CD4-positive, alpha-beta T cell (primary cell): ENCODE measurements at regions not wholly inside any gene's neighbourhood (a gene's known extent, or its start where the extent isn't known, plus 50 kb on each side); places are given as distances from the start of the nearest gene placed in this dataset.

Experiments
- ATAC-seq: fragments of 200-7000 bp; cut with Tn5 transposase; one replicate; pipeline ENCODE4 v1.10.0; 2022; ENCODE audit warnings: mild to moderate bottlenecking; ENCODE audit not compliant: poor library complexity
- CTCF ChIA-PET: fragments of 350-600 bp; sonication (Branson Sonifier 250); formaldehyde crosslinking; loops from one replicate; lab custom pipeline; 2021; ENCODE audit warnings: antibody characterized with exemption, inconsistent platforms; lab: Charles Lee
- POLR2A ChIA-PET: fragments of 350-600 bp; sonication (Branson Sonifier 250); formaldehyde crosslinking; loops from one replicate; lab custom pipeline; 2021; ENCODE audit warnings: antibody characterized with exemption, inconsistent platforms; lab: Charles Lee
- DNase-seq, 14 experiments: peaks; one replicate each; pipeline ENCODE4 v3.0.0-alpha.2; 2013 to 2020; ENCODE audit warnings: mixed read lengths in 2 of 14
- H3K27ac ChIP-seq, 2 donors: one replicate each; pipeline versions ENCODE4 v1.5.1 to v1.7.0; 2013; ENCODE audit warnings: low read length in 2 of 2, low read depth in 1 of 2, mild to moderate bottlenecking in 1 of 2
- H3K27me3 ChIP-seq, 2 experiments: 1 replicate in 1 of 2; 2 replicates in 1 of 2; pipeline versions ENCODE4 v1.6.1 to v1.7.0; 2013; ENCODE audit warnings: low read length in 2 of 2, control low read depth in 1 of 2, mild to moderate bottlenecking in 1 of 2, moderate library complexity in 1 of 2; ENCODE audit not compliant: insufficient read depth in 2 of 2, control insufficient read depth in 1 of 2
- H3K36me3 ChIP-seq: one replicate; pipeline ENCODE4 v1.6.1; 2013; ENCODE audit warnings: low read length, control low read depth; ENCODE audit not compliant: insufficient read depth
- H3K4me1 ChIP-seq: one replicate; pipeline ENCODE4 v1.6.1; 2013; ENCODE audit warnings: low read length, control low read depth; ENCODE audit not compliant: insufficient read depth
- H3K4me3 ChIP-seq: one replicate; pipeline ENCODE4 v1.5.1; 2013; ENCODE audit warnings: mild to moderate bottlenecking, low read length, moderate library complexity
- H3K9me3 ChIP-seq, 2 experiments: 1 replicate in 1 of 2; 2 replicates in 1 of 2; pipeline versions ENCODE4 v1.6.1 to v1.7.0; 2013; ENCODE audit warnings: low read length in 2 of 2, mild to moderate bottlenecking in 2 of 2, control low read depth in 1 of 2, moderate library complexity in 1 of 2; ENCODE audit not compliant: control insufficient read depth in 1 of 2, insufficient read depth in 1 of 2
- H3K27ac Mint-ChIP-seq: one replicate; pipeline ENCODE4 v1.8.0; 2020; ENCODE audit warnings: mixed read lengths
- H3K27me3 Mint-ChIP-seq: one replicate; pipeline ENCODE4 v1.8.0; 2021; ENCODE audit warnings: mixed read lengths
- H3K36me3 Mint-ChIP-seq: one replicate; pipeline ENCODE4 v1.8.0; 2021; ENCODE audit warnings: low read depth, mixed read lengths
- H3K4me1 Mint-ChIP-seq: one replicate; pipeline ENCODE4 v1.8.0; 2021; ENCODE audit warnings: low read depth, mixed read lengths
- H3K4me3 Mint-ChIP-seq: one replicate; pipeline ENCODE4 v1.8.0; 2020; ENCODE audit warnings: mild to moderate bottlenecking, mixed read lengths
- H3K9me3 Mint-ChIP-seq: one replicate; pipeline ENCODE4 v1.8.0; 2020; ENCODE audit warnings: mixed read lengths
- CTCF ChIP-seq: fragments of 200-600 bp; IDR thresholded peaks from one replicate; pipeline ENCODE4 v1.8.0; 2022; ENCODE audit warnings: antibody characterized with exemption, mild to moderate bottlenecking
- intact Hi-C, 2 experiments: fragments of 100-400 bp; cut with DNase I in 1 of 2; cut with micrococcal nuclease in 1 of 2; formaldehyde crosslinking; loops; one replicate each; pipeline versions ENCODE4 v1.15.1 to v1.9.0; 2023 to 2025; cut with DNase I, micrococcal nuclease

GRCh38 chr18:30094556-30094955 lies 948.0 kb downstream of the DSC3 start:
- H3K27me3 Mint-ChIP-seq = no peaks in the 10 kb centered on the region
- Histone ChIP-seq H3K27ac (no peak overlapping the region), H3K4me1 (no peaks in the 10 kb centered on the region), H3K4me3 (no peak overlapping the region), H3K9me3 (peaks cover under 1 to 5% of the 10 kb centered on the region in 2 experiments), H3K27me3 (no peaks in the 10 kb centered on the region), H3K36me3 (no peaks in the 10 kb centered on the region)
- H3K27ac Mint-ChIP-seq = no peak overlapping the region
- ChIA-PET CTCF (no interaction called here), POLR2A (no interaction called here)
- no peak overlapping the region for H3K4me3 Mint-ChIP-seq
- no peak for TF ChIP-seq CTCF
- peaks cover 5% of the 10 kb centered on the region for H3K9me3 Mint-ChIP-seq
- intact Hi-C loops = no loop called here
- DNase-seq = no peak
- ATAC-seq = no peak
- H3K36me3 Mint-ChIP-seq = no peaks in the 10 kb centered on the region
- H3K4me1 Mint-ChIP-seq = no peaks in the 10 kb centered on the region

DNA sequence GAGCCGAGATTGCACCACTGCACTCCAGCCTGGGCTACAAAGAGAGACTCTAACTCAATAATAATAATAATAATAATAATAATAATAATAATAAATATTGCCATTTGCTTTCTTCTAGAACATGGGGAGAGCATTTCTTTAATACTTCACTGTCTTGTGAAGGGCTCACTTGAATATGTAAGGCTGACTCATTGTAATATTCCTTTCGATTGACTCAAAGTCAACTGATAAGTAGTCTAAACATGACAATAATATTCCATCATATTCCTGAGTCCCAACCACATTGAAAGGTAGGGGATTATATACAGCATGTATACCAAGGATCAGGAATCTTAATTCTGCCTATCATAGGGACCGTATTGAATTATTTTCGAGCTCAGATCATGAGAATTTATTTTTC lies 949.2 kb downstream of the DSC3 start:
- H3K4me3 Mint-ChIP-seq = no peak overlapping the region
- CTCF ChIA-PET = no interaction called here

GRCh38 chr18:30088238-30089015 lies 954.1 kb downstream of the DSC3 start:
- ChIA-PET POLR2A (no interaction called here), CTCF (no interaction called here)
- Mint-ChIP-seq H3K36me3 (no peaks in the 10 kb centered on the region), H3K9me3 (peaks cover 9% of the 10 kb centered on the region), H3K27me3 (no peaks in the 10 kb centered on the region), H3K27ac (no peak overlapping the region), H3K4me3 (no peak overlapping the region), H3K4me1 (no peaks in the 10 kb centered on the region)
- intact Hi-C loops = no loop called here
- TF ChIP-seq CTCF = no peak
- H3K9me3 ChIP-seq = peaks cover 4 to 6% of the 10 kb centered on the region in 2 experiments
- no peak overlapping the region for H3K4me3 ChIP-seq
- H3K36me3 ChIP-seq = no peaks in the 10 kb centered on the region
- no peak overlapping the region for H3K27ac ChIP-seq
- H3K4me1 ChIP-seq = no peaks in the 10 kb centered on the region
- H3K27me3 ChIP-seq = no peaks in the 10 kb centered on the region
- ATAC-seq (no peak), DNase-seq (no peak)

More for the DNA sequence above, 949.2 kb downstream of the DSC3 start:
- Histone ChIP-seq H3K9me3 (peaks cover 4 to 6% of the 10 kb centered on the region in 2 experiments), H3K36me3 (no peaks in the 10 kb centered on the region), H3K27me3 (no peaks in the 10 kb centered on the region), H3K4me1 (no peaks in the 10 kb centered on the region), H3K4me3 (no peak overlapping the region), H3K27ac (no peak overlapping the region)
- ATAC-seq (no peak), DNase-seq (no peak)
- H3K4me1 Mint-ChIP-seq = no peaks in the 10 kb centered on the region
- no peaks in the 10 kb centered on the region for H3K36me3 Mint-ChIP-seq
- intact Hi-C loops = no loop called here
- POLR2A ChIA-PET = no interaction called here
- H3K27me3 Mint-ChIP-seq = no peaks in the 10 kb centered on the region
- TF ChIP-seq CTCF = no peak
- peaks cover 5% of the 10 kb centered on the region for H3K9me3 Mint-ChIP-seq
- no peak overlapping the region for H3K27ac Mint-ChIP-seq
